Ovary (tissue), 3 donors: ENCODE measurements at regions not wholly inside any gene's neighbourhood (a gene's known extent, or its start where the extent isn't known, plus 50 kb on each side); places are given as distances from the start of the nearest gene placed in this dataset.

Experiments used
- CTCF ChIP-seq, 3 donors: fragments of 450-650 bp in 2 of 3; fragments of 200-600 bp in 1 of 3; IDR thresholded peaks; one replicate each; pipeline versions ENCODE4 v1.5.1 to v1.8.0; 2016 to 2022; ENCODE audit warnings: antibody characterized with exemption in 3 of 3, mild to moderate bottlenecking in 1 of 3
- EP300 ChIP-seq: sonication (generic); formaldehyde crosslinking; IDR thresholded peaks from one replicate; pipeline ENCODE4 v1.6.1; 2017; ENCODE audit warnings: antibody characterized with exemption
- donor health status: DM: no; HTN: no; CAD: no.

DNA sequence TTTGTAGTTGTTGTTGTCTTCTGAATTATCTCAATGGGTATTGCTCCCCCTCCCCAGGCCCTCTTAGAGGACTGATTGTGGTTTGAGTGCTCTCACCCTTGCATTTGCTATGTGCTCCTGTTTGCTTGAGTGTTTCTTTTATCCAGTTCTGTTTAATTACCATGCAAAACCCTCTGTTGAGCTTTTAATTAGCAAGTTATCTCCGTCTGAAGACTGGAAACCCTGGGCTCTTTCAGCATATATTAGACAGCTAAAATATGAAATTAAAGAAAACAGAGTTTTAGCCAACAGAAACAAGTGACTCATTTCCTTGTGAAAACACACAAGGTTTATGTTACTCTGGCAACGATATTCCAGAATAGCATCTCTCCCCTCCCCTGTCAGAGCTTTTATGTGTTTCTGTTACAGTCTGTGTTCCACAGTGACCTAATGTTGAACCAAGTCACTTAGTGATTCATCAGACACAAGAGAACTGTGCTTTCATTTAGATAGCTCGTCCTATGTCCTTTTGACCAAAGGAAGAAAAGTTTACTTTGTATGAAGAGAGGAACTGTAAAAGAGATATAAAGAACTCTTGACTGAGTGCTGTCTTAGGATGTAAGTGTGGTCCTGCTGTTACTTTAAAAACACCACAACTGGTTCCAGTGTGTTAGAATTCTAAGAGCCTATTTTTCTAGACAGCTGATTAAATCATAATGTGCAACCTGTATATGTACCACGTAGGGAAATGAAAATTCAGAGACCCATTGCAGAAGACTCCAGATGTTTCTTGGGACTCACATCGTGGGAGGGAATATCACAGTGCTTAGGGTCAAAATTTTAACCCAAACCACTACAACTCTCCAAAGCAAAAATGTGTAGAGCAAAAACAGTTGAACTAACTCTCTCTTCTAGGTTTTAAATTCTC is 172.8 kb upstream of the RBMS1 start:
- TF ChIP-seq CTCF (IDR thresholded peaks at IDR 0.05) (no peak), EP300 (no peak)
